ENCODE measurements at regions not wholly inside any gene's neighbourhood (a gene's known extent, or its start where the extent isn't known, plus 50 kb on each side); places are given as distances from the start of the nearest gene placed in this dataset.

DNA sequence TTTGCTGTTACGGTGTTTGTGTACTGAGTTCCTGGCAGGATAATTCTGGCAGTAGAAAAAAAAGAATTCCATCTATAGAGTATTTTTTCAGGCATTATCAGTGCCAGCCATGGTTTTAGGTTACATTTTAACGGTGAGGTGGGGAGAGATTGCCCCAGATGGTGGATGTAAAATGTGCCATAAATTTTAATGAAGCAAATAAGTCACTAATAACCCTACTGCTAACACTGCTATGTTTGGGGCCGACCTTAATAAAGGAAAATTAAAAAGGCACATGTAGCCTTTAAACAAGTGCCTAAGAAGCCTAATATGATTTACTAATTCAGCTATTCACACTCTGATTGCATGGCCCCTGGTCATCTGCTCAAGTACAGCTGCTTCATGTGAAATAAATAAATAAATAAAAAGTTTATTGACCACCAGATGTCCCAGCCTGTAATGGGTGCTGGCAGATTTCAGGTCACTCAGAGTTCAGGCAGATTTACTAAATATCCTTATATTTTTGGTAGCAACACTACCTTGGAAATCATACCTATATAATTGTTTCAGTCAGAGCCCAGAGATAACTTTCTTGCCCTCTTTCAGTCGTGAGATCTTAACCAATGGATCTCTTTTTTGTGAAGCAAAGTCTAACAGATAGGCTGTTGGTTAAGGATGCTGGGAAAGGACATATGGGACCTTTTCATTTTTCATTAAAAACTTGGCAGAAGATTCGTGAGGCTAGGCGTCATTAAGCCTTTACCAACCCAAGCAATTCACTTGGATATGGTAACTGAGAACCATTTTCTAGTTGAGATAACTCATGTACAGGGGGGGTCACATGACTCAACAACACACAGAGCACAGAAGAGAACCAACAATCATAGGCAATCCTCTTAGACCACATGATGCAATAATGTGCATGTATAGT, 495.0 kb upstream of the NRSN1 start:
- TF ChIP-seq, protein P1, sequence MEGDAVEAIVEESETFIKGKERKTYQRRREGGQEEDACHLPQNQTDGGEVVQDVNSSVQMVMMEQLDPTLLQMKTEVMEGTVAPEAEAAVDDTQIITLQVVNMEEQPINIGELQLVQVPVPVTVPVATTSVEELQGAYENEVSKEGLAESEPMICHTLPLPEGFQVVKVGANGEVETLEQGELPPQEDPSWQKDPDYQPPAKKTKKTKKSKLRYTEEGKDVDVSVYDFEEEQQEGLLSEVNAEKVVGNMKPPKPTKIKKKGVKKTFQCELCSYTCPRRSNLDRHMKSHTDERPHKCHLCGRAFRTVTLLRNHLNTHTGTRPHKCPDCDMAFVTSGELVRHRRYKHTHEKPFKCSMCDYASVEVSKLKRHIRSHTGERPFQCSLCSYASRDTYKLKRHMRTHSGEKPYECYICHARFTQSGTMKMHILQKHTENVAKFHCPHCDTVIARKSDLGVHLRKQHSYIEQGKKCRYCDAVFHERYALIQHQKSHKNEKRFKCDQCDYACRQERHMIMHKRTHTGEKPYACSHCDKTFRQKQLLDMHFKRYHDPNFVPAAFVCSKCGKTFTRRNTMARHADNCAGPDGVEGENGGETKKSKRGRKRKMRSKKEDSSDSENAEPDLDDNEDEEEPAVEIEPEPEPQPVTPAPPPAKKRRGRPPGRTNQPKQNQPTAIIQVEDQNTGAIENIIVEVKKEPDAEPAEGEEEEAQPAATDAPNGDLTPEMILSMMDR (IDR thresholded peaks at IDR 0.05): no peak
- TF ChIP-seq POLR2A (IDR thresholded peaks at IDR 0.05): no peak

Data from thyroid gland (tissue), 4 donors.